DND-41 (cell line): ENCODE measurements at regions not wholly inside any gene's neighbourhood (a gene's known extent, or its start where the extent isn't known, plus 50 kb on each side); places are given as distances from the start of the nearest gene placed in this dataset.

Source experiments
- CTCF ChIP-seq: IDR thresholded peaks from 2 replicates; pipeline ENCODE4 v1.5.1; 2012; ENCODE audit warnings: borderline replicate concordance, low read length, moderate library complexity, mild to moderate bottlenecking; ENCODE audit not compliant: poor library complexity, severe bottlenecking; ENCODE audit errors: extremely low read depth
- EZH2 ChIP-seq: IDR thresholded peaks from 3 replicates; pipeline ENCODE4 v1.6.1; 2012; ENCODE audit warnings: borderline replicate concordance, low read depth, mild to moderate bottlenecking, moderate library complexity, low read length, inconsistent platforms; ENCODE audit not compliant: severe bottlenecking

DNA sequence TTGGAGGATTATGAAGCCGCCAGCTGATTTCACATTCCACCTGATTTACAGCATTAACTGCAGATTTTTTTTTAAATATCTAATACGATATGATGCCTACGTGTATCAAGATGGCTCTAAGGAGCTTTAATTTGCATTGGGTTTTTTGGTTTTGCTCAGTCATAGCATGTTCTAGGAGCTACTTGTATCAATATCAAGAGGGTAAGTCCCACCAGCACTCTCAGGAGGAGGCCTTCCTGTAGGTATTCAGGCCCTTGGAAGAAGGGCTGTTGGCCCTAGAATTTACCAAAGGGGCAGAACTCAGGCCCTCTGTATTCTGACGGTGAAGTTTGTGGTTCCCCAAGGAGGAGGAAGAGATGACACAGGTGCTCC lies 97.2 kb upstream of the IPO5 start:
- TF ChIP-seq CTCF (no peak), EZH2 (no peak)
